H1 (cell line): ENCODE measurements at regions not wholly inside any gene's neighbourhood (a gene's known extent, or its start where the extent isn't known, plus 50 kb on each side); places are given as distances from the start of the nearest gene placed in this dataset.

Experiments used
- ASH2L ChIP-seq: fragments of 200-600, 300-600 bp; sonication (generic); IDR thresholded peaks from one replicate; pipeline ENCODE4 v1.7.1; 2017; ENCODE audit warnings: low read length
- BCL11A ChIP-seq, 2 experiments: IDR thresholded peaks; one replicate each; pipeline ENCODE4 v1.6.1; 2011; ENCODE audit warnings: low read depth in 2 of 2, low read length in 2 of 2, mild to moderate bottlenecking in 2 of 2
- CTCF ChIP-seq, 3 experiments: IDR thresholded peaks; 1 replicate in 2 of 3; 2 replicates in 1 of 3; pipeline versions ENCODE4 v1.5.1 to v1.6.1; 2011; ENCODE audit warnings: low read length in 3 of 3, mild to moderate bottlenecking in 3 of 3, inconsistent platforms in 2 of 3, low read depth in 1 of 3, moderate library complexity in 1 of 3; ENCODE audit not compliant: insufficient read depth in 1 of 3; ENCODE audit errors: control extremely low read depth in 1 of 3
- EGR1 ChIP-seq: IDR thresholded peaks from 2 replicates; pipeline ENCODE4 v1.6.1; 2011; ENCODE audit warnings: low read depth, low read length, borderline replicate concordance
- EZH2 ChIP-seq: fragments of 200-600 bp; sonication (generic); IDR thresholded peaks from 2 replicates; pipeline ENCODE4 v1.7.1; 2012; ENCODE audit warnings: low read depth, mild to moderate bottlenecking, moderate library complexity, low read length, inconsistent platforms; ENCODE audit not compliant: severe bottlenecking
- JUND ChIP-seq: IDR thresholded peaks from 2 replicates; pipeline ENCODE4 v1.6.1; 2011; ENCODE audit warnings: mild to moderate bottlenecking, improper control_type of control experiment, low read length
- MAX ChIP-seq: IDR thresholded peaks from 2 replicates; pipeline ENCODE4 v1.6.1; 2012; ENCODE audit warnings: inconsistent platforms
- PHF8 ChIP-seq: fragments of 200-600 bp; sonication (generic); conservative IDR thresholded peaks from 2 replicates; pipeline ENCODE4 v1.7.1; 2012; ENCODE audit warnings: low read depth, mild to moderate bottlenecking, inconsistent platforms, low read length, moderate library complexity
- POLR2A ChIP-seq, 2 experiments: IDR thresholded peaks; 1 replicate in 1 of 2; 2 replicates in 1 of 2; pipeline ENCODE4 v1.6.1; 2011; ENCODE audit warnings: low read depth in 2 of 2, low read length in 2 of 2, mild to moderate bottlenecking in 2 of 2; ENCODE audit errors: control extremely low read depth in 1 of 2
- SIRT6 ChIP-seq: IDR thresholded peaks from one replicate; pipeline ENCODE4 v1.7.1; 2012; ENCODE audit warnings: low read length, inconsistent platforms
- TAF1 ChIP-seq: IDR thresholded peaks from 2 replicates; pipeline ENCODE4 v1.6.1; 2011; ENCODE audit warnings: mild to moderate bottlenecking, low read depth, low read length
- USF2 ChIP-seq: IDR thresholded peaks from 2 replicates; pipeline ENCODE4 v1.6.1; 2011; ENCODE audit warnings: low read length, improper control_type of control experiment

GRCh38 chr6:16824845-16825685 is 63.8 kb upstream of the ATXN1 start:
- TF ChIP-seq MAX (no peak), CTCF (IDR thresholded peaks at IDR 0.05; ENCODE audit: control extremely low read depth in 1 of 3, insufficient read depth in 1 of 3, low read depth in 1 of 3, low read length in 3 of 3) (no peak), BCL11A (IDR thresholded peaks at IDR 0.05; ENCODE audit: low read depth in 2 of 2, low read length in 2 of 2) (no peak), EZH2 (no peak), JUND (no peak), TAF1 (no peak), POLR2A (IDR thresholded peaks at IDR 0.05; ENCODE audit: control extremely low read depth in 1 of 2, low read depth in 2 of 2, low read length in 2 of 2) (no peak), EGR1 (no peak), USF2 (no peak), ASH2L (no peak), SIRT6 (no peak), PHF8 (no peak)
